GM21576 (cell line): ENCODE measurements at regions not wholly inside any gene's neighbourhood (a gene's known extent, or its start where the extent isn't known, plus 50 kb on each side); places are given as distances from the start of the nearest gene placed in this dataset.

Experiments used
- ATAC-seq: cut with Tn5 transposase; IDR thresholded peaks from one replicate; pipeline ENCODE4 v1.9.1; 2021; ENCODE audit warnings: mild to moderate bottlenecking, moderate library complexity; ENCODE audit not compliant: unreplicated experiment

- ATAC-seq = no peak
Measured at GRCh38 chr16:73183611-73184092, 135.7 kb upstream of the ZFHX3 start.

GRCh38 chr16:73179705-73180331 is 131.9 kb upstream of the ZFHX3 start:
- no peak for ATAC-seq

GRCh38 chr16:73177729-73178295 is 129.9 kb upstream of the ZFHX3 start:
- no peak for ATAC-seq

- ATAC-seq = no peak
Measured at GRCh38 chr16:73176577-73177013, 128.7 kb upstream of the ZFHX3 start.

GRCh38 chr16:73172973-73173709 is 125.2 kb upstream of the ZFHX3 start:
- ATAC-seq = no peak

- no peak for ATAC-seq
Measured at GRCh38 chr16:73172241-73172972, 124.5 kb upstream of the ZFHX3 start.

GRCh38 chr16:73171901-73172240 is 123.9 kb upstream of the ZFHX3 start:
- ATAC-seq = no peak

GRCh38 chr16:73171380-73171779 is 123.5 kb upstream of the ZFHX3 start:
- no peak for ATAC-seq

GRCh38 chr16:73170612-73171038 is 122.7 kb upstream of the ZFHX3 start:
- ATAC-seq = no peak

- no peak for ATAC-seq
Measured at GRCh38 chr16:73166947-73167550, 119.1 kb upstream of the ZFHX3 start.

GRCh38 chr16:73166441-73166851 is 118.5 kb upstream of the ZFHX3 start:
- no peak for ATAC-seq

GRCh38 chr16:73163238-73163815 is 115.4 kb upstream of the ZFHX3 start:
- ATAC-seq = no peak

- no peak for ATAC-seq
Measured at GRCh38 chr16:73161977-73162376, 114.0 kb upstream of the ZFHX3 start.

GRCh38 chr16:73159296-73159695 is 111.4 kb upstream of the ZFHX3 start:
- no peak for ATAC-seq

GRCh38 chr16:73157861-73158260 is 109.9 kb upstream of the ZFHX3 start:
- ATAC-seq = no peak

- no peak for ATAC-seq
Measured at GRCh38 chr16:73154063-73154870, 106.3 kb upstream of the ZFHX3 start.

GRCh38 chr16:73152386-73153125 is 104.6 kb upstream of the ZFHX3 start:
- no peak for ATAC-seq

- ATAC-seq = no peak
Measured at GRCh38 chr16:73151941-73152340, 104.0 kb upstream of the ZFHX3 start.

GRCh38 chr16:73151225-73151624 is 103.3 kb upstream of the ZFHX3 start:
- no peak for ATAC-seq
